Naive B cell (primary cell): ENCODE measurements at regions not wholly inside any gene's neighbourhood (a gene's known extent, or its start where the extent isn't known, plus 50 kb on each side); places are given as distances from the start of the nearest gene placed in this dataset.

Experiments used
- ATAC-seq, 2 donors: fragments of 150-1000 bp; cut with Tn5 transposase; 2 replicates each; pipeline ENCODE4 v1.10.0; 2021; ENCODE audit warnings: low read depth in 2 of 2, mild to moderate bottlenecking in 2 of 2, moderate library complexity in 2 of 2
- DNase-seq: peaks from one replicate; pipeline ENCODE4 v3.0.0; 2022
- H3K27ac Mint-ChIP-seq, 6 donors: one replicate each; pipeline ENCODE4 v1.8.0; 2020 to 2022; ENCODE audit warnings: mild to moderate bottlenecking in 6 of 6, mixed read lengths in 6 of 6, moderate library complexity in 5 of 6, inconsistent platforms in 2 of 6
- H3K27me3 Mint-ChIP-seq, 3 donors: one replicate each; pipeline ENCODE4 v1.8.0; 2021 to 2022; ENCODE audit warnings: mixed read lengths in 3 of 3, mild to moderate bottlenecking in 1 of 3
- H3K36me3 Mint-ChIP-seq, 2 donors: one replicate each; pipeline ENCODE4 v1.8.0; 2020 to 2022; ENCODE audit warnings: mixed read lengths in 2 of 2, inconsistent platforms in 1 of 2, mild to moderate bottlenecking in 1 of 2
- H3K4me1 Mint-ChIP-seq, 3 donors: one replicate each; pipeline ENCODE4 v1.8.0; 2020 to 2022; ENCODE audit warnings: mixed read lengths in 3 of 3, inconsistent platforms in 1 of 3, mild to moderate bottlenecking in 1 of 3, moderate library complexity in 1 of 3
- H3K4me3 Mint-ChIP-seq, 8 donors: one replicate each; pipeline ENCODE4 v1.8.0; 2020 to 2022; ENCODE audit warnings: mild to moderate bottlenecking in 8 of 8, mixed read lengths in 8 of 8, moderate library complexity in 8 of 8, inconsistent platforms in 2 of 8
- H3K9me3 Mint-ChIP-seq, 7 donors: one replicate each; pipeline ENCODE4 v1.8.0; 2020 to 2022; ENCODE audit warnings: mixed read lengths in 7 of 7, mild to moderate bottlenecking in 5 of 7, inconsistent platforms in 2 of 7, moderate library complexity in 1 of 7

DNA sequence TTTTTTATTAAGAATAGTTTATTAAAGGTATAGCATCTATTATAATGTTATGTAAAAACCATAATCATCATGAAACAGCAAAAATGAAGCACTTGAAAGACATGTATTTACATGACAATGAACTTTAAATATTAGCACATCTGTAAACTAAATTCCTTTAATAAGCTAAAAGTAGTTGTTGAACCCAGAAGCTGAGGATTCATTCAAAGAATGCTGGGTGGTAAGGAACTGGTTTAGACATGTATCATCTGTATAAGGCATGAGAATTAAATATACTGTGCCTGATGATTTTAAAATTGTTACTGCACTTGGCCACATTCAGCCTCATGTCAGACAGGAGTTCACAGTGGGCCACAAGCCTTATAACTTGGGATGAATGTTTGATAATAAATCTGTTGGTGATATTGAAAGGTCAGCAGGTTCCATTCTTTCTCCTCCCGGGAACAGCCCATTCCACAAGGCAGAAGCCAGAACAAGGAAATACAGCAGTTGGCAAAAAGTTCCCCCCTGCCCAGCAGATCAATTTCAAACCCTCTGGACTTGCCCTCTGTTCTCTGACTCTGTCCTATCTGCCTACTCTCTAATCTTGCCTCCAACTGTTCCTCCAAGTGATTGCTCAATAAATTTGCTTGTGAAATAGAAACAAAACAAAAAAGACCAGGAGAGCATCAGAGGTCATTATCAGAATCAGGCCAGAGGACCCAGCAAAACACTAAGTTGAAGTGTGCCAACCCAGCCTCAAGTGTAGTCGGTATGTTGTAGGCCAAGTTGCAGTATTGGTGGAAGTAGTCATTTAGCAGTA lies 49.8 kb upstream of the TEX264 start:
- Mint-ChIP-seq H3K36me3 (no peaks in the 10 kb centered on the region), H3K27ac (peak overlapping the region in 2 of 6 donors; percentile 30 to 65), H3K9me3 (no peaks in the 10 kb centered on the region), H3K4me1 (peaks cover 7 to 31% (median 10%) of the 10 kb centered on the region in 3 donors), H3K27me3 (no peaks in the 10 kb centered on the region), H3K4me3 (no peak overlapping the region)
- ATAC-seq = no peak
- no peak for DNase-seq
